Osteocyte (in vitro differentiated cells): ENCODE measurements at regions not wholly inside any gene's neighbourhood (a gene's known extent, or its start where the extent isn't known, plus 50 kb on each side); places are given as distances from the start of the nearest gene placed in this dataset.
"Not testable (repeated sequence)": the region's sequence is repeated elsewhere in the genome, so short reads cannot be mapped to it uniquely, and the experiment has no call there.

Experiments
- DNase-seq: peaks from one replicate; pipeline ENCODE4 v3.0.0; 2021; ENCODE audit warnings: mixed read lengths; ENCODE audit not compliant: unreplicated experiment; ENCODE audit errors: extremely low spot score
- H3K27ac Mint-ChIP-seq: one replicate; pipeline ENCODE4 v1.8.0; 2021; ENCODE audit warnings: mild to moderate bottlenecking, mixed read lengths; ENCODE audit not compliant: unreplicated experiment
- H3K27me3 Mint-ChIP-seq: one replicate; pipeline ENCODE4 v1.8.0; 2021; ENCODE audit warnings: mixed read lengths; ENCODE audit not compliant: unreplicated experiment
- H3K36me3 Mint-ChIP-seq: one replicate; pipeline ENCODE4 v1.8.0; 2021; ENCODE audit warnings: mixed read lengths; ENCODE audit not compliant: unreplicated experiment
- H3K4me1 Mint-ChIP-seq: one replicate; pipeline ENCODE4 v1.8.0; 2021; ENCODE audit warnings: mixed read lengths; ENCODE audit not compliant: unreplicated experiment
- H3K4me3 Mint-ChIP-seq: one replicate; pipeline ENCODE4 v1.8.0; 2021; ENCODE audit warnings: mild to moderate bottlenecking, moderate library complexity, mixed read lengths; ENCODE audit not compliant: unreplicated experiment
- H3K9me3 Mint-ChIP-seq: one replicate; pipeline ENCODE4 v1.8.0; 2021; ENCODE audit warnings: mixed read lengths; ENCODE audit not compliant: unreplicated experiment

- DNase-seq, H3K36me3 Mint-ChIP-seq, H3K4me3 Mint-ChIP-seq, H3K9me3 Mint-ChIP-seq, H3K4me1 Mint-ChIP-seq, H3K27me3 Mint-ChIP-seq, H3K27ac Mint-ChIP-seq: not testable (repeated sequence)
Observed at GRCh38 chr2:89171174-89171519, 479.7 kb downstream of the RPIA start.

- H3K4me1 Mint-ChIP-seq, H3K27ac Mint-ChIP-seq, H3K9me3 Mint-ChIP-seq, DNase-seq, H3K36me3 Mint-ChIP-seq, H3K27me3 Mint-ChIP-seq, H3K4me3 Mint-ChIP-seq: not testable (repeated sequence)
Observed at GRCh38 chr2:89177004-89177403, 485.5 kb downstream of the RPIA start.

- H3K9me3 Mint-ChIP-seq: peaks cover 12% of the 10 kb centered on the region
- H3K4me1 Mint-ChIP-seq, H3K27me3 Mint-ChIP-seq, H3K27ac Mint-ChIP-seq, H3K4me3 Mint-ChIP-seq, H3K36me3 Mint-ChIP-seq, DNase-seq: not testable (repeated sequence)
Observed at GRCh38 chr2:89182221-89182620, 490.7 kb downstream of the RPIA start.

- H3K4me1 Mint-ChIP-seq, H3K27ac Mint-ChIP-seq, H3K36me3 Mint-ChIP-seq, H3K4me3 Mint-ChIP-seq, H3K9me3 Mint-ChIP-seq, H3K27me3 Mint-ChIP-seq, DNase-seq: not testable (repeated sequence)
Observed at GRCh38 chr2:89184746-89185145, 493.3 kb downstream of the RPIA start.

DNA sequence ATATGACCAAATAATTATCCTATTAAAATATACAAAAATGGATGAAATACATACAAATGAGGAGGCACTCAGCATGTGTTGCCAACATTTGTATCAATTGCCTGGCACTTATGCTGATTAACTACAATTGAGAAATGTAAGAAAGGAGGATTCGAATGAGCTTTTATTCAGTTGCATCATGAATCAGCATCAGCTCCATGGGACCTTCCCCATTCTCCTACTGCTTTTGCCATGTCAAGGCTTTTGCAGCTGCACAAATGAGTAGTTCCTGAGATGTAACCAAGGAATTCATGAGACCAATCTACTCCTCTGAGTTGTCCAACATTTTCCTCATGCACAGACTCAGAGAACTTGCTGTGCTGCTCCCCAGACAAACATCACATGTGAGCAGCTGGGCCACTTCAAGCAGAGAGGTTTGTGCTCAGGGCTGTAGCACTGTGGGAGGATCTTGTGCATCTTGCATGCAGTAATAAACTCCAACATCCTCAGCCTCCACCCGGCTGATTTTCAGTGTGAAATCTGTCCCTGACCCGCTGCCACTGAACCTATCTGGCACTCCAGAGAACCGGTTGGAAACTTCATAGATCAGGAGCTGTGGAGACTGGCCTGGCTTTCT lies 504.3 kb downstream of the RPIA start:
- H3K27me3 Mint-ChIP-seq, H3K27ac Mint-ChIP-seq, H3K36me3 Mint-ChIP-seq, H3K4me3 Mint-ChIP-seq, DNase-seq, H3K4me1 Mint-ChIP-seq: not testable (repeated sequence)
- H3K9me3 Mint-ChIP-seq: peaks cover 15% of the 10 kb centered on the region

DNA sequence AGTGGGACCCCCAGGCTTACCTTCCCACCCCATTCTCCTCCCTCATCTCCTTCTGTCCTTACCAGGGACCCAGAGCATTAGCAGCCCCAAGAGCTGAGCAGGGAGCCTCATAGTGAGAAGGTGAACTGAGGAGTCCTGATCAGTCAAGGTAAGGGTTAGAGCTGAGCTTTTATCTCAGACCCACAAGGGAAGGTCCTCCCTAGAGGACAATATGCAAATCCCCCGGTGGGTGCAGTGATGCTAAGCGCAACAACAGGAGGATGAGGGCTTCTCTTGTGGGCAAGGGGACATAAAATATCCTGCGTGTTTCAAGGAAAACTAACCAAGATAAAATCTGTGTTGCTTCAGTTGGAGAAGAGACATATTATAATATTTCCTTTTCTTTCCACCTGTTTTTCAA lies 505.2 kb downstream of the RPIA start:
- H3K27ac Mint-ChIP-seq, H3K27me3 Mint-ChIP-seq, H3K4me1 Mint-ChIP-seq, DNase-seq, H3K36me3 Mint-ChIP-seq, H3K4me3 Mint-ChIP-seq: not testable (repeated sequence)
- H3K9me3 Mint-ChIP-seq: peaks cover 15% of the 10 kb centered on the region

GRCh38 chr2:89198026-89198425 lies 506.6 kb downstream of the RPIA start:
- H3K36me3 Mint-ChIP-seq, H3K4me3 Mint-ChIP-seq, H3K4me1 Mint-ChIP-seq, H3K27me3 Mint-ChIP-seq, H3K27ac Mint-ChIP-seq, DNase-seq: not testable (repeated sequence)
- peaks cover 15% of the 10 kb centered on the region for H3K9me3 Mint-ChIP-seq

DNA sequence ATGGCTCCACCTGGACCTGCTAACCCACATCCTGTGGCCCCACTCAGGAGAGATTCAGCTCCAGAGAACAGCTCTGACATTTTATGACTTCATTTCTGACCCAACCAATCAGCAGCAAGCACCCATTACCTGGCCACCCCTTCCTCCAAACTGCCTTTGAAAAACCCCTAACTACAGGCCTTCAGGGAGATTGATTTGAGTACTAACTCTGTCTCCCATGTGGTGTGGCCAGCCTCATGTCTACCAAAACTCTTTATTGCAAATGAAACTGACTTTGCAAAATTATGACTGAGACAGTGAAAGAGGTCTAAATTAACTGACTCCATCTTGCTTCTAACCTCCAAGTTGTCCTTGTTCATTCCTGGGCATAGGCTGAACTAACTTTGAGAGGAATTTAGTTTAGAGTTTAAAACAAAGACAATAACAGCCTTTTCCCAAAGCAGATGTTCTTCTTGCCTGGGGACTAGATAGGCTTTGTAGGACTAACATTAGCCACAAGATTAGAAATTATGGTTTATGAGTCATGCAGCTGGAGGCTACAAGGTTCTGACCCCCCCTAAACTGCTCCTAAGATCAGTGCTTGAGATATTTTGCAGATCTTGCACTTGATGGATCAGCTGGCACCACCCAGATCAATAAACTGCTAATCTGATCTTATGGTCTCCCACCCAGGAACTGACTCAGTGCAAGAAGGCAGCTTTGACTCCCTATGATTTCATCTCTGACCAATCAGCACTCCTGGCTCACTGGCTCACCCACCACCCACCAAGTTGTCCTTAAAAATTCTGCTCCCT lies 508.2 kb downstream of the RPIA start:
- not testable (repeated sequence) for H3K4me3 Mint-ChIP-seq, H3K36me3 Mint-ChIP-seq, H3K27me3 Mint-ChIP-seq, H3K27ac Mint-ChIP-seq, DNase-seq, H3K4me1 Mint-ChIP-seq
- H3K9me3 Mint-ChIP-seq: peaks cover 15% of the 10 kb centered on the region

DNA sequence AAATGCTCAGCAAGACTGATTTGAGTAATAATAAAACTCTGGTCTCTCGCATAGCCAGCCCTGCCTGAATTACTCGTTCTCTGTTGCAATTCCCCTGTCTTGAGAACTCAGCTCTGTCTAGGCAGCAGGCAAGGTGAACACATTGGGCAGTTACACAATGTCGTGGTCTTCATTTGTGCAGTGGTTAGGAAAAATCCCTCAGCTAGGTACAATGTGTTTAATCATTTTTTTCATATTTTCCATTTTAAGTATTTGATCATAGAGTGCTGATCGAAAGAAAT lies 508.7 kb downstream of the RPIA start:
- not testable (repeated sequence) for H3K27me3 Mint-ChIP-seq, H3K4me3 Mint-ChIP-seq, H3K4me1 Mint-ChIP-seq, H3K36me3 Mint-ChIP-seq, H3K27ac Mint-ChIP-seq, DNase-seq
- H3K9me3 Mint-ChIP-seq: peaks cover 15% of the 10 kb centered on the region

DNA sequence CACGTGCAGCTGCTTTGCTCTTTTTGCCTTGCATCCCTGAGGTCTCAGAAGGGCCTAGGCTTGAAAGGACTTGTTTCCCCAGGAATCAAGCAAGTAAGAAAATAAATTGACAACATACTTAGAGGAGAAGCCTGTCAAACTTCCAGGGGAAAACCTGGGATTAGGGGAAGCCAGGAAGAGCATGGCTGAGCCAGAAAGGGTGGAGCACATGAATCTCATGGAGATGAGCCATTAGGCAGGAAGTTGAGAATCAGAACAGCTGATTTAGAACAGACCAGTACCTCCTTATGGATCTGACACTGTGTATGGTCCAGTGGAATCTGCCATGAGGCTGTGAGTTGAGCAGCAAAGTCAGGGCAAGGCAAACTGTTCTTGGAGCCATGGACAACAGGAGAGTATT lies 511.0 kb downstream of the RPIA start:
- not testable (repeated sequence) for H3K27ac Mint-ChIP-seq, H3K27me3 Mint-ChIP-seq, H3K36me3 Mint-ChIP-seq, H3K4me3 Mint-ChIP-seq, DNase-seq, H3K4me1 Mint-ChIP-seq
- H3K9me3 Mint-ChIP-seq: peaks cover 11% of the 10 kb centered on the region

GRCh38 chr2:89205153-89205552 lies 513.7 kb downstream of the RPIA start:
- H3K4me1 Mint-ChIP-seq, DNase-seq, H3K36me3 Mint-ChIP-seq, H3K27me3 Mint-ChIP-seq, H3K27ac Mint-ChIP-seq, H3K4me3 Mint-ChIP-seq: not testable (repeated sequence)
- peaks cover 10% of the 10 kb centered on the region for H3K9me3 Mint-ChIP-seq

GRCh38 chr2:89208144-89208932 lies 516.9 kb downstream of the RPIA start:
- not testable (repeated sequence) for DNase-seq, H3K36me3 Mint-ChIP-seq, H3K27me3 Mint-ChIP-seq, H3K4me1 Mint-ChIP-seq, H3K4me3 Mint-ChIP-seq, H3K27ac Mint-ChIP-seq
- H3K9me3 Mint-ChIP-seq: peaks cover 19% of the 10 kb centered on the region
